Tibial nerve (tissue), 4 donors: ENCODE measurements at regions not wholly inside any gene's neighbourhood (a gene's known extent, or its start where the extent isn't known, plus 50 kb on each side); places are given as distances from the start of the nearest gene placed in this dataset.

Source experiments
- DNase-seq, 2 donors: peaks; one replicate each; pipeline ENCODE4 v3.0.0-alpha.2; 2019; ENCODE audit warnings: low spot score in 2 of 2
- H3K27ac ChIP-seq, 4 donors: fragments of 200-600 bp; sonication (generic) in 3 of 4; one replicate each; pipeline ENCODE4 v1.5.1; 2017 to 2019; ENCODE audit warnings: mild to moderate bottlenecking in 1 of 4
- H3K27me3 ChIP-seq, 2 donors: fragments of 200-600 bp; sonication (generic) in 1 of 2; one replicate each; pipeline versions ENCODE4 v1.5.1 to v1.6.0; 2017 to 2019
- H3K36me3 ChIP-seq, 3 donors: fragments of 200-600 bp; sonication (generic); one replicate each; pipeline ENCODE4 v1.5.1; 2018 to 2019
- H3K4me1 ChIP-seq, 4 donors: fragments of 200-600 bp; sonication (generic) in 3 of 4; one replicate each; pipeline ENCODE4 v1.5.1; 2017 to 2019
- H3K4me3 ChIP-seq, 4 donors: fragments of 200-600 bp; sonication (generic) in 3 of 4; one replicate each; pipeline ENCODE4 v1.5.1; 2017 to 2019; ENCODE audit warnings: mild to moderate bottlenecking in 1 of 4, moderate library complexity in 1 of 4
- H3K9me3 ChIP-seq, 4 donors: fragments of 200-600 bp; sonication (generic) in 3 of 4; one replicate each; pipeline ENCODE4 v1.5.1; 2017 to 2019
- CTCF ChIP-seq, 5 experiments: fragments of 200-600 bp in 3 of 5; fragments of 450-650 bp in 2 of 5; sonication (generic) in 3 of 5; IDR thresholded peaks; one replicate each; pipeline ENCODE4 v1.5.1; 2016 to 2019; ENCODE audit warnings: antibody characterized with exemption in 5 of 5, mild to moderate bottlenecking in 3 of 5, moderate library complexity in 2 of 5
- EP300 ChIP-seq, 2 donors: sonication (generic); formaldehyde crosslinking; IDR thresholded peaks; one replicate each; pipeline ENCODE4 v1.6.1; 2017; ENCODE audit warnings: antibody characterized with exemption in 2 of 2, mild to moderate bottlenecking in 1 of 2
- POLR2A ChIP-seq, 2 donors: fragments of 450-650 bp; IDR thresholded peaks; one replicate each; pipeline ENCODE4 v1.6.1; 2017; ENCODE audit warnings: antibody characterized with exemption in 2 of 2, mild to moderate bottlenecking in 2 of 2, moderate library complexity in 2 of 2
- WGBS, 2 donors: methylation state at CpG; one replicate each; pipeline ENCODE4 v1.1.5; 2018; 5-methylcytosine and 5-hydroxymethylcytosine counted together

GRCh38 chr2:16084274-16084673, 143.9 kb downstream of the MYCN start:
- WGBS, 2 donors: 56 to 60% methylated on average over 8 of the region's 8 CpGs
- H3K27ac ChIP-seq: no peak overlapping the region
- DNase-seq: no peak
- no peaks in the 10 kb centered on the region for H3K9me3 ChIP-seq
- no peaks in the 10 kb centered on the region for H3K36me3 ChIP-seq
- TF ChIP-seq EP300 (IDR thresholded peaks at IDR 0.05) (no peak), POLR2A (IDR thresholded peaks at IDR 0.05) (no peak), CTCF (IDR thresholded peaks at IDR 0.05) (no peak)
- H3K27me3 ChIP-seq: peaks cover 0 to 5% of the 10 kb centered on the region in 2 donors
- H3K4me1 ChIP-seq: no peaks in the 10 kb centered on the region
- H3K4me3 ChIP-seq: no peak overlapping the region

- Histone ChIP-seq H3K4me3 (no peak overlapping the region), H3K27ac (no peak overlapping the region), H3K9me3 (no peaks in the 10 kb centered on the region), H3K4me1 (no peaks in the 10 kb centered on the region), H3K36me3 (no peaks in the 10 kb centered on the region), H3K27me3 (peaks cover 0 to 5% of the 10 kb centered on the region in 2 donors)
- WGBS, 2 donors: 89 to 92% methylated on average over 1 of the region's 1 CpG
- DNase-seq: no peak
- TF ChIP-seq CTCF (IDR thresholded peaks at IDR 0.05) (no peak), EP300 (IDR thresholded peaks at IDR 0.05) (no peak), POLR2A (IDR thresholded peaks at IDR 0.05) (no peak)
Measured at GRCh38 chr2:16082276-16082675, 141.9 kb downstream of the MYCN start.

- TF ChIP-seq POLR2A (IDR thresholded peaks at IDR 0.05) (no peak), EP300 (IDR thresholded peaks at IDR 0.05) (no peak)
- Histone ChIP-seq H3K4me1 (no peaks in the 10 kb centered on the region), H3K27ac (no peak overlapping the region), H3K27me3 (peaks cover 0 to 5% of the 10 kb centered on the region in 2 donors), H3K36me3 (no peaks in the 10 kb centered on the region), H3K9me3 (no peaks in the 10 kb centered on the region), H3K4me3 (no peak overlapping the region)
- no peak for DNase-seq
- WGBS, 2 donors: 77 to 79% methylated on average over 7 of the region's 7 CpGs
Measured at GRCh38 chr2:16081316-16082200, 141.2 kb downstream of the MYCN start.

- Histone ChIP-seq H3K27ac (no peak overlapping the region), H3K9me3 (no peaks in the 10 kb centered on the region), H3K36me3 (no peaks in the 10 kb centered on the region), H3K27me3 (peaks cover 0 to 5% of the 10 kb centered on the region in 2 donors), H3K4me1 (no peaks in the 10 kb centered on the region), H3K4me3 (no peak overlapping the region)
- DNase-seq: no peak
- 91 to 95% methylated on average over 1 of the region's 1 CpG for WGBS, 2 donors
- TF ChIP-seq POLR2A (IDR thresholded peaks at IDR 0.05) (no peak), EP300 (IDR thresholded peaks at IDR 0.05) (no peak), CTCF (IDR thresholded peaks at IDR 0.05) (no peak)
Measured at GRCh38 chr2:16080516-16080915, 140.2 kb downstream of the MYCN start.

GRCh38 chr2:16080071-16080470, 139.7 kb downstream of the MYCN start:
- Histone ChIP-seq H3K27ac (no peak overlapping the region), H3K36me3 (no peaks in the 10 kb centered on the region), H3K27me3 (peaks cover 0 to 5% of the 10 kb centered on the region in 2 donors), H3K4me1 (no peaks in the 10 kb centered on the region), H3K4me3 (no peak overlapping the region), H3K9me3 (no peaks in the 10 kb centered on the region)
- no peak for DNase-seq
- 44 to 49% methylated on average over 4 of the region's 4 CpGs for WGBS, 2 donors
- TF ChIP-seq EP300 (IDR thresholded peaks at IDR 0.05) (no peak), CTCF (IDR thresholded peaks at IDR 0.05) (no peak), POLR2A (IDR thresholded peaks at IDR 0.05) (no peak)
